ENCODE measurements at regions not wholly inside any gene's neighbourhood (a gene's known extent, or its start where the extent isn't known, plus 50 kb on each side); places are given as distances from the start of the nearest gene placed in this dataset.

DNA sequence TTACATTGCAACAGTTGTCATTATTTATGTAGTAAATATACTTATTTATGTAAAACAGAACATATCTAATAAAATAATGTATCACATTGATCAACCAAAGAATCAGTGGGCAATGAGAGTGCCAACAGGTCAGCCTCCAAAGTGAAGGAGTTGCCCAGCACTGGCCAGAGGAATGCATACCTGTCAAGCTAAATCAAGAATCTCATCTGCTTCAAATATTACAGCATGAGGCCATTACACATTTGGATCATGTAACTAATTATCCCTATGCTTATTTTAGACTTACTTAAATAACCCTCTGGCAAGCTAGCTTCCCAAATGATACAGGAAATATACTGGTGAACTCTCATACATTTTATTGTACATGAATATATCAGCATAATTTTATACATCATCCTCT, 1211.7 kb upstream of the ACVR2A start:
- DNase-seq: peak; percentile 16

DNA sequence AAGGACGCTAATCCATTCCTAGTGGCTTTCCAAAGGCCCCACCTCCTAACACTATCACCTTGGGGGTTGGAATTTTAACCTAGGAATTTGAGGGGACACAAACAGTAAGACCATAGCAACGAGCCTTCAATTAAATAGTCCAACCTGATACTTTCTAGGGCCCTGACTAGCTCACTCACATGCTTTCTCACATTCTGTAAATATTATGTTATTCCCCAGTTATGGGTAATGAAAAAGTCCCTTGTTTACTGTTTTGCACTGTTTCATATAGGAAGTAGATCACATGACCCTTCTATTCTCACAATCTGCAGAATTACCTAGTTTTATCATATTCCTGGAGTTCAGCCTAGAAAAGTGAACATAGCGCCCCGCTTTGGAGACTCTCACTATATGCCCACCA, 1212.1 kb upstream of the ACVR2A start:
- no peak for DNase-seq

- peak; percentile 28 for DNase-seq
Observed at GRCh38 chr2:146624430-146625160, 1220.2 kb upstream of the ACVR2A start.

- peak; percentile 70 for DNase-seq
Observed at GRCh38 chr2:146623771-146624170, 1221.1 kb upstream of the ACVR2A start.

GRCh38 chr2:146621656-146622055, 1223.2 kb upstream of the ACVR2A start:
- no peak for DNase-seq

DNA sequence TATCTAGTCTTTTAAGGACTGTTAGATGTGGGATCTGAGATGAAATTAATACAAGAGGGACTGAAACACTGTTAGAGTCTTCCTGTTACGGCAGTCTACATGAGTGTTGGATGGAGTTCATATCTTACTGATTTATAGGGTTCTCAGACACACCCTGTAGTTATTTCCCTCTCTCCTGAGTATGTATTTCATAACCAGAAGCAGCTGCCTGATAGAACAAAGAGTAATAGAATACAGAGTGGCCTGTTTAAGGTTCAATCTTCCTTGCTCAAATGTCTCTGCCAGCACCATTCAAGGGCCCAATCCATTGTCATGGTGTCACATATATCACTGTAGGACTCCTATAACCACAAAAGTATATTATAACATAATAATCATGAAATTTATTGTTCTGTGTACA, 1229.1 kb upstream of the ACVR2A start:
- no peak for DNase-seq

- DNase-seq: no peak
Observed at GRCh38 chr2:146608490-146608889, 1236.3 kb upstream of the ACVR2A start.

- DNase-seq: no peak
Observed at GRCh38 chr2:146604521-146604920, 1240.3 kb upstream of the ACVR2A start.

DNA sequence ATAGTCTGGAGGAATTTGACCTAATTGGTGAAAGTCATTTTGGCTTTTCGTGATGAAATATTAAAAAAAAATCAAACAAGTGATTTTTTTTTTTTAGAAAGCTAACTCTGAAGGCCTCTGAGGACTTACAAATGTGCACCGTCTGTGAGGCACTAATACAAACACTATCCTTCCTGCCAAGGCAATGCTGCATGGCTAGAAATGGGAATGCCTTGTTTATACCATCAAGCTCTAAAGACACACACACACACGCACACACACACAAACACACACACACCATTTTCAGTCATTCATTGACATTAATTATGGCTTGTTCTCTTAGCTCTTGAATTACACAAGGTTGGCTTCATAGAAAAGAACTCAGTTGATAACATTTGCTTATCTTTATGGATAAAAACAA, 1242.0 kb upstream of the ACVR2A start:
- peak; percentile 16 for DNase-seq

DNA sequence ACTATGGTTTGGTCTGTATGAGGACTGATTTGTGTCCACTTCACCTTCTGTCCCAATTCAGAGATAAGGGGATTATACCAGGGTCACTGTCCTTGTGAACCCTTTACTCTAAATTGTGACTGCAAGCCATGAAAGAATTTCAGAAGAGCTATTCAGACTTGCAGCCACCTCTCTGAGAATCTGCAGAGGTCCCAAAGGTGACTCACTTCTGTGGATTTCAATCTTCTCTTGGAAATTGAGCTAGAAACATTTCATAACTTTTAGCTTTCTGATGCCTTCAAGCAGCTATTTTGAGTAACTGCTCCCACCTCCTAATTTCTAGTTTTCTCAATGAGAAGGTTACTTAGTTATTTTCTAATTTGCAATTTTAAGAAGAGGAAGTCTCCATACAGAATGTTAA, 1242.4 kb upstream of the ACVR2A start:
- DNase-seq: peak; percentile 75

GRCh38 chr2:146598791-146599190, 1246.0 kb upstream of the ACVR2A start:
- no peak for DNase-seq

- no peak for DNase-seq
Observed at GRCh38 chr2:146597291-146597690, 1247.5 kb upstream of the ACVR2A start.

GRCh38 chr2:146591908-146592307, 1252.9 kb upstream of the ACVR2A start:
- no peak for DNase-seq

- no peak for DNase-seq
Observed at GRCh38 chr2:146587291-146587713, 1257.5 kb upstream of the ACVR2A start.

- no peak for DNase-seq
Observed at GRCh38 chr2:146584316-146584715, 1260.5 kb upstream of the ACVR2A start.

GRCh38 chr2:146579147-146579930, 1265.5 kb upstream of the ACVR2A start:
- peak; percentile 86 for DNase-seq

GRCh38 chr2:146576339-146577111, 1268.3 kb upstream of the ACVR2A start:
- peak; percentile 54 for DNase-seq

GRCh38 chr2:146572598-146572997, 1272.2 kb upstream of the ACVR2A start:
- peak; percentile 77 for DNase-seq

- no peak for DNase-seq
Observed at GRCh38 chr2:146561996-146562395, 1282.8 kb upstream of the ACVR2A start.

GRCh38 chr2:146547236-146547635, 1297.6 kb upstream of the ACVR2A start:
- no peak for DNase-seq

- DNase-seq: peak; percentile 40
Observed at GRCh38 chr2:146544701-146545100, 1300.1 kb upstream of the ACVR2A start.

DNA sequence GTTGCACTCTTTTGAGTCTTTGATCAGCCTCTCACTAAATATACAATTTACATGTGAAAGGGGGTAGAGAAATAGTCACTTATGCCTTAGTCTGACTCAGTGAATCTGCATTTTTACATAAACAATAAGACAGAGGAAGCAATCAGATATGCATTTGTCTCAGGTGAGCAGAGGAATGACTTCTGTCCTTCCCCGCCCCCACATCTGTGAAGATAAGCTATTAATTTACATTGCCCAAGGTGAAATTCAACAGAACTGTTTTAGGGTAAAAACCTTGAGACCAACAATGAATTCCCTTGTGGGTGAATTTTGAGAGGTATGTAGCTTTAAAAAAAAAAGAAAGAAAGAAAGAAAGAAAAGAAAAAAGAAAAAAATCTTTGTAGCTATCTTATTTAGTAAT, 1302.9 kb upstream of the ACVR2A start:
- no peak for DNase-seq

- DNase-seq: no peak
Observed at GRCh38 chr2:146540271-146540932, 1304.4 kb upstream of the ACVR2A start.

All from fibroblast of skin of right biceps (primary cell).